AG04450 (cell line): ENCODE measurements at regions not wholly inside any gene's neighbourhood (a gene's known extent, or its start where the extent isn't known, plus 50 kb on each side); places are given as distances from the start of the nearest gene placed in this dataset.
A peak's percentile ranks its signal among the peaks of the same experiment; 100 is the strongest.

Experiments
- CTCF ChIA-PET: fragments of 300-600, 350-600 bp; formaldehyde crosslinking; extraction: SDS; loops from one replicate; lab custom pipeline; 2022; ENCODE audit warnings: antibody characterized with exemption, inconsistent platforms; lab: Charles Lee
- POLR2A ChIA-PET: fragments of 350-600 bp; formaldehyde crosslinking; extraction: SDS; loops from one replicate; lab custom pipeline; 2021; ENCODE audit warnings: antibody characterized with exemption, inconsistent platforms; lab: Yijun Ruan, JAX
- DNase-seq: peaks from one replicate; pipeline ENCODE4 v3.0.0-alpha.2; 2011; ENCODE audit warnings: low read depth, low spot score
- H3K27ac ChIP-seq: one replicate; pipeline ENCODE4 v1.5.1; 2012; ENCODE audit warnings: low read depth, low read length, control low read depth
- H3K27me3 ChIP-seq: one replicate; pipeline ENCODE4 v1.6.0; 2012; ENCODE audit warnings: low read length; ENCODE audit not compliant: control insufficient read depth, insufficient read depth
- H3K4me3 ChIP-seq: 2 replicates; pipeline ENCODE4 v1.5.1; 2011; ENCODE audit warnings: mild to moderate bottlenecking, low read depth, low read length, control low read depth
- H3K9me3 ChIP-seq: 2 replicates; pipeline ENCODE4 v1.5.1; 2012; ENCODE audit warnings: low read length; ENCODE audit not compliant: control insufficient read depth, insufficient read depth
- CTCF ChIP-seq: IDR thresholded peaks from 2 replicates; pipeline ENCODE4 v1.5.1; 2011; ENCODE audit warnings: low read depth, low read length, control low read depth, inconsistent platforms

- no peak overlapping the region for H3K27ac ChIP-seq
- POLR2A ChIA-PET = no interaction called here
- DNase-seq = no peak
- CTCF ChIA-PET = no interaction called here
- H3K4me3 ChIP-seq = no peak overlapping the region
- H3K9me3 ChIP-seq = no peaks in the 10 kb centered on the region
- no peaks in the 10 kb centered on the region for H3K27me3 ChIP-seq
- no peak for TF ChIP-seq CTCF
Observed at GRCh38 chr18:5608846-5609245, 65.0 kb upstream of the EPB41L3 start.

GRCh38 chr18:5606951-5607350 lies 63.2 kb upstream of the EPB41L3 start:
- DNase-seq = no peak
- Histone ChIP-seq H3K27me3 (no peaks in the 10 kb centered on the region), H3K4me3 (no peak overlapping the region), H3K27ac (no peak overlapping the region), H3K9me3 (no peaks in the 10 kb centered on the region)
- POLR2A ChIA-PET = no interaction called here
- no peak for TF ChIP-seq CTCF
- CTCF ChIA-PET = no interaction called here

GRCh38 chr18:5604778-5605177 lies 61.0 kb upstream of the EPB41L3 start:
- Histone ChIP-seq H3K9me3 (no peaks in the 10 kb centered on the region), H3K27ac (no peak overlapping the region), H3K27me3 (no peaks in the 10 kb centered on the region), H3K4me3 (no peak overlapping the region)
- no peak for DNase-seq
- ChIA-PET CTCF (no interaction called here), POLR2A (no interaction called here)
- TF ChIP-seq CTCF = peak; percentile 13; the same call in 1 of the 2 replicates

- H3K4me3 ChIP-seq = no peak overlapping the region
- no peak for DNase-seq
- POLR2A ChIA-PET = no interaction called here
- CTCF ChIA-PET = interaction anchor here (1.1 kb wide), 1 partner anchor 238 kb away, joined by 4 read pairs; no protein-coding TSS in a partner anchor
- no peaks in the 10 kb centered on the region for H3K27me3 ChIP-seq
- no peak for TF ChIP-seq CTCF
- H3K27ac ChIP-seq = no peak overlapping the region
- no peaks in the 10 kb centered on the region for H3K9me3 ChIP-seq
Observed at GRCh38 chr18:5603153-5603552, 59.4 kb upstream of the EPB41L3 start.

- Histone ChIP-seq H3K4me3 (no peak overlapping the region), H3K27ac (no peak overlapping the region), H3K9me3 (no peaks in the 10 kb centered on the region), H3K27me3 (no peaks in the 10 kb centered on the region)
- ChIA-PET CTCF (interaction anchor here (0.9 to 1.5 kb wide), 6 partner anchors 17 to 267 kb away, joined by 3 to 7 read pairs (median 4); no protein-coding TSS in a partner anchor), POLR2A (no interaction called here)
- TF ChIP-seq CTCF = no peak
- DNase-seq = no peak
Observed at GRCh38 chr18:5601188-5601624, 57.4 kb upstream of the EPB41L3 start.
